ENCODE measurements at regions not wholly inside any gene's neighbourhood (a gene's known extent, or its start where the extent isn't known, plus 50 kb on each side); places are given as distances from the start of the nearest gene placed in this dataset.
"Not testable (repeated sequence)": the region's sequence is repeated elsewhere in the genome, so short reads cannot be mapped to it uniquely, and the experiment has no call there.

DNA sequence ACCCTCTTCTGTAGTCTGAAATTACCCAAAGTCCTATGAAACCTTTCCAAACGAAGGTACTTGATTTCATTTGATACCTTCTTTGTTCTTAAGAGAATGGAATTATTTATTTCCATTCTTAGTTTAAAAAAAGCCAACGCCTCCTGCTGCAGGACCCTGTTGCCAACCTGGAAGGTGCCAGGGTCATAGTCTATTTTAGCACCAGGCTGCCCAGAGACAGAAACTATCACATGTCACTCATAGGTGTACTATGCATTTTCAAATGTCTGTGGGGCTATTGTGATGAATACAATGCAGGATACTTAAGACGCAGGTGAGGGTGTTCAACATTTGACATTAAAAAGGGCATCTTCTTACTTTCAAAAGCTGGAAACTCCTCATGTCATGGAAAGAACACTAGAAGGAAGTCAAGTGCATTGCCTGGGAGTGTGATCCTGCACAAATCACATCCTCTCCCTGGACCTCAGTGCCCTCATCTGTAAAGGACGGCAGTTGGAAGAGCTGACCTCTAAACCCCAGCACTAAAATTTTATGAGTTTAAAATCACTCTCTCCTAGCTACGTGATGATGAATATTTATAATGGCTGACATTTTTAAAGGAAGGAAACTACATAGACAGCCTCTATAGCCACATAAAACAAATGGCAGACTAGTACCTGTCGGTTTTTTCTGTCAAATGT lies 107.3 kb upstream of the SYT6 start:
- no peak for DNase-seq

DNA sequence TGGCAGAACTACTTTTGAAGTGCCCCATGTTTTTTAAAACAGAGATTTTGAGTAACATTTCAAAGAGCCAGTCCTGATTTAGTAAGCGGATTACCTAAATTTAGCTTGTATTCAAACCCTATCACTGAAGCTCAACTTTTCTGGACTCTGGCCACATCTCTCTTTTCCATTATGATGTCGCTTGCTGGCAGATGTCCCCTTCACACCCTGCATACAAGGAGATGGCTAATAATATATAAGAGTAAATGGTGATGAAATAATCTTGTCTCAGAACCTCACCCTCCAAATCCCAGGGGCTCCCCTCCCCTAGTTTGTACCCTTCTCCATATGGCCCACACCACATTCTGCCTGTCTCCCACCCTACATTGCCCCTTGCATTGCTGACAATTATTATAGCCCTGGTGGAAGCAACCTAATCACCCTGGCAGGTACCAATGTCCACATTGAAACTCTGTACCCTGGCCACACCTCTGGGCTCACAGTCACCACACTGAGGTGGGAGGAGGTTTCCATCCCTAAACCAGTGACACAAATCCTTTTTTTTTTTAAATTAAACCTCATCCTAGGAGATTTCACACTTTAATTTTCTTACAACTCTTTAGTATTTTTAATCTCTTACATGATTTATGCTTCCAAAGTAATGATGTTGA lies 106.0 kb upstream of the SYT6 start:
- no peak for DNase-seq

- DNase-seq: no peak
Measured at GRCh38 chr1:114258633-114259032, 105.0 kb upstream of the SYT6 start.

DNA sequence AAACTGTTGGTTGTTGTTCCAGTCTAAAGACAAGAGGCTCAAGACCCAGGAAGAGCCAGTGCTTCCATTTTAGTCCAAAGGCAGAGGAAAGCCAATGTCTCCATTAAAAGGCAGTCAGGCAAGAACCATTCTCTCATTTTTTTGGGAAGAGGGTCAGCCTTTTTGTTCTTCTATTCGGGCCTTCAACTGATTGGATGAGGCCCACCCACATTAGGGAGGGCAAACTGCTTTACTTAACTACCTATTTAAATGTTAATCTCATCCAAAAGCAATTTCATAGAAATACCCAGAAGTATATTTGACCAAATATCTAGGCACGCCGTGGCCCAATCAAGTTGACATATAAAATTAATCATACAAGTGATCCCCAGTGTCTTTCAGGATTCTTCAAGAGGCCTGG lies 104.4 kb upstream of the SYT6 start:
- DNase-seq: no peak

DNA sequence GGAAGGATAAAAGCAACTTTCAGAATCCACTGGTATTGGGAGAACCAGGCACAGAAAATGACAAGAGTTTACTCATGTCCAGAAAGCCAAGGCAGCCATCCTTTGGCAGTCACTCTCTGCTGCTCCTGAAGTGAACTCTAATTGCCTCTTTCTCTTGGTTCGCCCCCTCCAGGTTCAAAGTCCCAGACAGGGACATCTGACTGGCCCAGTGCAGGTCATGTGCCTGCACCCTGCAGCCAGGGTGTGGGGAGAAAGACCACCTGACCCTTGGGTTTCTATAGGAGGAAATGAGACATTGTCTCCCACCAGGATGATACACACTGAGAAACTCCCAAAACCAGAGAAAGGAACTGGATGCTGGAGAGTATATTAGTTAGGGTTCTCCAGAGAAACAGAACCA lies 103.9 kb upstream of the SYT6 start:
- DNase-seq: no peak

- DNase-seq: no peak
Measured at GRCh38 chr1:114253900-114254299, 100.2 kb upstream of the SYT6 start.

DNA sequence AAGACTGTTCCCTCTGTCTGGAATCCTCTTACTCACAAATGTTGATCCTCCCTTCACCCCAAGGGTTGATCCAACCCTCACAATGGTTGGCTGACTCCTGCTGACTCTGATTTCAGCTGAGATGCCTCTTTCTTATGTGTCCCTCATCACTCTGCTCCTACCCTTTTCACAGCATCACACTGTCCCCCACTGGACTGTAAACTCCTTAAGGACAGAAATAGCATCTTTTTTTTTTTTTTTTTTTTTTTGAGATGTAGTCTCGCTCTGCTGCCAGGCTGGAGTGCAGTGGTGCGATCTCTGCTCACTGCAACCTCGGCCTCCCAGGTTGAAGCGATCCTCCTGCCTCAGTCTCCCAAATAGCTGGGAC lies 97.9 kb upstream of the SYT6 start:
- DNase-seq: no peak

DNA sequence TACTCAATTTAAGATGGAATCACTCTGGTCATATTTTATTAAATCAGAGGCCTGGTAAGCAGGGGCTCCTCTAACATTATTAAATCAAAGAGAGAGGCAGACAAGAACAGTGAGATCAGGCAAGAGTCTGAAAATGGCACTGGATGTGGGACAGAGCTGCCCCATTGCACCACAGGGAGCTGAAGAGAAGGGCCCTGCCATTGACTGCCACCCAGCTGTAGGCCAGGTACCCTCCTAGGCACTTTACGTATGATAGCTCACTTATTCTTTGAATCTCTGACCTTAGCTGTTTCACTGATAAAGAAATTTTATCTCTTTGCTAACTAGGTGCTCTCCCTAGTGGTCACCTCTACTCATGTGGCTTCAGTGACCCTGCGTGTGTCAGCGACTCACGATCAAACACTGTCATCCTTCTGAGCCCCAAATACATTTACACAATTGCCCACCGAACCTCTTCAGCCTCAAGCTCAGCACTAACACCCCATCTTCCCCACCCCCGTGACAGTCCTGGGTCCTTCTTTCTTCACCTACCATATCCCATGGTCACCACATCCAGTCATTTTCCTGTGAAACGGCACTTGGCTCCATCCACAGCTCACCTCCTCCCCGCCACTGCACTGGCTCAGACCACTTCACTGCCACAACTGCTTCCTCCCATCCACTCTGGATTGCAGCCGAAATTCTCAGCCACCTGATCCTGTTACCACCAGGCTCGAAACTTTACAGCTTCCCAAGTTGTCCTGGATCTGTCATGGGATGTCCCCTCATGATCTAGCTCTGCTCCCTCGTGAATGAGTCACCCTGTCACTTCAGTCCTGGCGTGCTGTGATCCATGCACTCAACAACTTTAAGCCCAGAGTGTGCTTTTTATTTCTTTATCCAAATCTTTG lies 97.3 kb upstream of the SYT6 start:
- DNase-seq: no peak

DNA sequence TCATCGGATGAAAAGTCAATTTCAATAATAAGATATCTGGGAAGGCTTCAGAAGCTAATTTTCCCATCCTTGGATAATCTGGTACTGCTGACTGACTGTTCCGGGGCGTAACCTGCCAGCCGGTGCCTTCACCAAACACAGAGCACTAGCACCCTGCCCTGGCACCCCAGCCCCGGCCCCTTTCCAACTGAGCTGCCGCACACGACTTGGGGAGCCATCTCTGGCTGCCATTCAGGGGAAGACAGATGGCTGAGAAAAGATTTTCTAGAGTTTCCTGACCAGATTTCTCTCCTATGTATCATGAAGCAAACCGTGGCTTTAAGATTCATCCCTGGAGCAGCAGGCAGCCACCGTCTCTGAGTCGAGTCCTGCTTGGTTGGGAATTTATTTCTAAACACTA lies 96.0 kb upstream of the SYT6 start:
- no peak for DNase-seq

DNA sequence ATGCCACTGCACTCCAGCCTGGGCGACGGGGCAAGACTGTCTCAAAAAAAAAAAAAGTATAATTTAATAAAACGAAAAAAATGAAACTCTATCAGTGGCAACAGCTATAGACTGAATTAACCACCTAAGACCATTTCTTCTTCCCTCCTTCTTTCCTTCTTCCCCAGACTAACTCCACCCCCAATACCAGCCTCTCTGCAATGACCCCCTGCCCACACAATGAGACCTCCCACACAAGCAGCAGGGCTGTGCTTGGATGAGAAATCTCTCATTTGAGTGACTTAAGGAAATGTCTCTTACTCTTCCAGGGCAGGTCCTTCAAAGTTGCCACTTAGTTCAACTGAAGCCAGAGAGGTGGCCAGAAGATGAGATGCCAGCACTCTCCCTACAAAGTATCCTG lies 94.5 kb upstream of the SYT6 start:
- DNase-seq: no peak

DNA sequence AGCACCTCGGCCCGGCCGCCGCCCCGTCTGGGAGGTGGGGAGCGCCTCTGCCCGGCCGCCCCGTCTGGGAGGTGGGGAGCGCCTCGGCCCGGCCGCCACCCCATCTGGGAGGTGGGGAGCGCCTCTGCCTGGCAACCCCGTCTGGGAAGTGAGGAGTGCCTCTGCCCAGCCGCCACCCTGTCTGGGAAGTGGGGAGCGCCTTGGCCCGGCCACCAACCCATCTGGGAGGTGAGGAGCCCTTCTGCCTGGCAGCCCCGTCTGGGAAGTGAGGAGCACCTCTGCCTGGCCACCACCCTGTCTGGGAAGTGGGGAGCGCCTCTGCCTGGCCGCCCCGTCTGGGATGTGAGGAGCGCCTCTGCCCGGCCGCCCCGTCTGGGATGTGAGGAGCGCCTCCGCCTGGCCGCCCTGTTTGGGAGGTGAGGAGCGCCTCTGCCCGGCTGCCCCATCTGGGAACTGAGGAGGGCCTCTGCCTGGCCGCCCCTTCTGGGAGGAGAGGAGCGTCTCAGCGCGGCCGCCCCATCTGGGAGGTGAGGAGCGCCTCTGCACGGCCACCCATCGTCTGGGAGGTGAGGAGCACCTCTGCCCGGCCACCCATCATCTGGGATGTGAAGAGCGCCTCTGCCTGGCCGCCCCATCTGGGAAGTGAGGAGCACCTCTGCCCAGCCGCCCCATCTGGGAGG lies 89.0 kb upstream of the SYT6 start:
- DNase-seq: not testable (repeated sequence)

DNA sequence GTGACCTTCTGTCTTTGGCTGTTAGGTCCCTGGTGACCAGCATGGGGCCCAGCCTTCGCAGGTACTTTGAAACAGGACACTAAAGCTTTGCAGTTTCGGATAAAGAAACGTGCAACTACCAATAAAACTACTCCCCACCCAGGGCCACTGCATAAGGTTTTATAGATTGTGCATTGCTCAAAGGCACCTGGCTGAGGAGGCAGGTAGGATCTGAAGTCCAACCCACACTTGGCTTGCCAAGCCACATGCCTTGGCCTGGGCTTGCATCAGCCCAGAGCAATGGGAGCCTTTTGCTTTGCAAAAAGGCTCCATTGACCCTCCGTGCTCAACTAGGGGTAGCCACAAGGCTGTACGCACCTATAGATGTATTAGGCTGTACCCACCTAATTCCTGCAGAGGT lies 84.4 kb upstream of the SYT6 start:
- DNase-seq: no peak

DNA sequence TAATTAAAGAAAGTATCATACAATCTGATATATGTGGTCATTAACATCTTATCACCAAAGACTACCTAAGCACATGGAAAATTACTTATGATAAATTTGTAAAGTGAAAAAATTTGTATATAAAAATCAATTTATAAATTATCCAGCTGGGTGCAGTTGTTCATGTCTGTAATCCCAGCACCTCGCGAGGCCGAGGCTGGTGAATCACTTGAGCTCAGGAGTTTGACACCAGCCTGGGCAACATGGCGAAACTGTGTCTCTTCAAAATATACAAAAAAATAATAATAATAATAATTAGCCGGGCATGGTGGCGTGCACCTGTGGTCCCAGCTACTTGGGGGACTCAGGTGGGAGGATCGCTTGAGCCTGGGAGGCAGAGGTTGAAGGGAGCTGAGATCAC lies 82.8 kb upstream of the SYT6 start:
- no peak for DNase-seq

- DNase-seq: no peak
Measured at GRCh38 chr1:114235960-114236359, 82.3 kb upstream of the SYT6 start.

DNA sequence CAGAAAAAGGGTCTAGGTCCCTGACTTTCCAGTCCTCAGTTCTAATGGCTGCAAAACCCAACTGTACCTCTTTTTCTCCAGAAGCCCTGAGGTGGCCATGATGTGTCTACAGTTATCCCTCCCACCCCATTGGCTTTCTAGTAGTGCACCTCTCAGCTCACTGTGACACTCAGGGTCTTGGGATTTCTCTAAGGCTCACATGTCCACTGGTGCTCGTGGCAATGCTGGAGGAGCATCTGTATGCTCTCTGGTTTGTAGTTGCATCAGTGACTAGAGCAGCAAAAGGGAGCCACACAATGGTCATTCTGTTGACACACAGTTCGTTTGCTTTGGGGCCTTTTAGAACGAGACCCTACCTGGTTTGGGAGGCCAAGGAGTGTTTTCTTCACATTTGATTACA lies 81.6 kb upstream of the SYT6 start:
- DNase-seq: no peak

GRCh38 chr1:114234408-114235124 lies 80.9 kb upstream of the SYT6 start:
- DNase-seq: no peak

- DNase-seq: no peak
Measured at GRCh38 chr1:114232691-114233090, 79.0 kb upstream of the SYT6 start.

- DNase-seq: no peak
Measured at GRCh38 chr1:114231301-114231700, 77.6 kb upstream of the SYT6 start.

- no peak for DNase-seq
Measured at GRCh38 chr1:114229368-114229767, 75.7 kb upstream of the SYT6 start.

DNA sequence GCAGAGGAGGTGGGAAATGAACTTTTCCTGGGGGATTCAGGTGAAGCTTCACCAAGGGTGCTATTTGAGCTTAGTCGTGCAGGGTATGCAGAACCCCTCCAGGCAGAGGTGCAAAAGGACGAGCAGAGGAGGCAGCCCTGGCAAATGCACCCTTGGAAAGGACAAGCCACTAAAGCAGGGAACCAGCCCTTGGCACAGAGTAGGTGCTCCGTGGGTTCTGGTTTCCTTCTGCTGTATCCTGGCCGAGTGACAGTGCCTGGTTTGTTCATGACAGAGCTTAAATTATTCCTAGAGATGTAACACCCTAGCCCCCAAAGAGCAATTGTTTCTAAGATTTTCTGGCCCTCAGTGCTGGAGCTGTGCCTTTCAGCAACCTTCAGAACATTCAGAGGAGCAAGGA lies 73.4 kb upstream of the SYT6 start:
- no peak for DNase-seq

- DNase-seq: no peak
Measured at GRCh38 chr1:114224196-114224907, 70.7 kb upstream of the SYT6 start.

GRCh38 chr1:114222920-114223319 lies 69.3 kb upstream of the SYT6 start:
- no peak for DNase-seq
